OCI-M2 (cell line): ENCODE measurements at regions not wholly inside any gene's neighbourhood (a gene's known extent, or its start where the extent isn't known, plus 50 kb on each side); places are given as distances from the start of the nearest gene placed in this dataset.

Experiments
- DNase-seq: peaks from one replicate; lab custom pipeline; 2025; ENCODE audit not compliant: unreplicated experiment; lab: John Stamatoyannopoulos, UW

DNA sequence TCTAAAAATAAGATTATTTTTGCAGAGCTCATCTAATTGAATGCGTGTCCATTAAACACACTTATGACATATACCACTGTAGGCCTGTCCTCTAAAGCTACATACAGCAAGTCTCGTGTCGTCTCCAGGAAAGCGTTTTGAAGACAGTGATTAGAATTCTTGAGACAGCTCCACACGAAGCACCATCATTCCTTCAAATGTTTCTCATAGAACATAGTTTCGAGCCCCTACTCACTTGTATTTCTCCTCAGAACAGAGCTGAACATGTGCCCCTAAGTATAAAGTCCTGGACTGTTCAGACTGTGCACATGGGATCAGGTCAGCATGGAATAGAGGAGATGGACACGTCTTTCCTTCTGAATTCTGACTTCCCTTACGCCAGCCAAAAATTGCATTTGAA, 64.5 kb upstream of the HMGA2 start:
- DNase-seq: no peak

DNA sequence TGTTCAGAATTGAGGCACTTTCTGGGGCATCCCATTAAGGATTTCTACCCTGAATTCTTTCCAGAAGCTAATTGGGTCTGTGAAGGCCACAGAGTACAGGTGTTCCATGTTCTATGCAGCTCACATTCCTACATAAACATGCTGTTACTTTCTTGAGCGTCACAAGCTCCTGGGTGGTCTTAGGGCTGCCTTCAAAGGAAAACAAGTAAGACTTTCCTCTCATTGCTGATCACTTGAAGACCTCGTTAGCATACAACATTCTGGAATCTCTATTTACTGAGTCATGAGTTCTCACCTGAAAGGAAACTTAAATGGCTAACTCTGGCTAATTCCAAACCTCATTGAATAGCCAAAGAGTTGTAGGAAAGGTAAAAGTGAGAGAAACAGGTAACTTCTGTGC, 63.0 kb upstream of the HMGA2 start:
- no peak for DNase-seq

DNA sequence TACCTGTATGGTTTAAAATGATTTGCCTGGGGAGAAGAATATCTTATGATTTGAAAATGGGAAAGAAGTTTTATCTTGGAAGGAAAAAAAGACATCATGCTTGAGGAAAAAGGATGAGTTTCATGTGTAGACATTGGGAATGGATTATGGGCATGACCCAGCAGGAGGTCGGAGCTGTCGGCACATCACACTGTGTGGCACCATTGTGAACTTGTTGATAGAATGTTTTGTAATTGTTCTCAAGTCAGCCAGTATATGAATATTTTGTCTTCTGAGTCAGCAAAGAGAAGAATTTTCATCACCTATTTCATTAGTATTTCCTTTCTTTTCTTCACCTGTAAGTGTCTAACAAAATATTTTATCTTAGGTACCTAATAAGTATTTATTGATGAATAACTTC, 60.0 kb upstream of the HMGA2 start:
- no peak for DNase-seq

DNA sequence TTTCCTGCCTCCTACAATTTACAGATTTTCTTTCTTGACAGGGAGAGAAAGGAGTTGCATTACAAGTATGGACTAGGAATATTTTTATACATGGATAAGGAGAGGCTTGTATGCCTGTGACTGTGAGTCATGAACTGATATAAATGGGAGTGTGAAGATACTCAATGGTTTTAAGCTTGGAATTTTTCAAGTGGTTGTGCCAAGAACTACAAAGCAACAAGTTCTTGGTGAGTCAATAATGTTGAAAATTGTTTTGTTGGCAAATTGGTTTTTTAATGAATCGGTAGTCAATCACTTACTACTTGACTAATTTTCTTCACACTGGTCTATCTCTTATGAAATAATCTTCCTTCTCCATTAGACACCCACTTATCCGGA, 58.9 kb upstream of the HMGA2 start:
- DNase-seq: no peak

DNA sequence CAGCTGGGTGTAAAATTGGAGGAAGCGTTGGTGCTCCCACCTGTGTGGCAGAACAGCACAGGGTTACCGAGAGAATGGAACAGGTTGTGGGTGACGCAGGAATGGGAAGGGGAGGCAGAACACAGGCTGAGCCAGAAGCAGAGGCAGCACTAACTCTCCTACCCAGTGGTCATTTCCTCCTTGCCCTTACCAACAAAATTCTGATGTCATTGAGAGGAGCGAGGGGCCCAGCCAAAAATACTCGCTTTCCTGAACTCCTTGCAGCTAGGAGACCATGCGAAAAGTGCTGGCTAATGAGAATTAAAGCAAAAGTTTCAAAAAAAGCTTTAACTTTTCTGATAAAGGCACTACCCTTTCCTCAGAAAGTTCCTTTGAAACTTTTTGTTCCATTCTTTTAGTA, 54.4 kb upstream of the HMGA2 start:
- DNase-seq: no peak
